ENCODE measurements at regions not wholly inside any gene's neighbourhood (a gene's known extent, or its start where the extent isn't known, plus 50 kb on each side); places are given as distances from the start of the nearest gene placed in this dataset.

DNA sequence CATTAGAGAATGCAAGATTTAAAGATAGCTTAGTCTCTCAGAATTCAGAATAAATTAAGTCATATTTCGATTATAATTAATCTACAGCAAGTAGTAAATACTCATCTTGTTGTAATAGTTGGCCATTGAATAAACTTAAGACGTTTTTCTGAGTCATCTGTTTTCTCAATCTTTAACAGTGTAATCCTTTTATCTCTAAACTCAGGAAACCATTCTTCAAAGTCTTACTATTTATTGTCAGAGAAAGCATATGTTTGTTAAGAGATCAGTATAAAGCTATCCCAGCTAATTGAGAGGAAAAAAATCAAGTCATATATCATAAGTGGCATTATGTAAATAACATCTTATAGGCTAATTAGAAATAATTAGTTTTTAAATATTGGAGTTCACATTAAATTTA lies 201.2 kb upstream of the ADAMTS5 start:
- Histone ChIP-seq H3K79me2 (ENCODE audit: insufficient read depth, low read length) (no peaks in the 10 kb centered on the region), H3K4me2 (ENCODE audit: insufficient read depth, low read length) (no peak overlapping the region), H3K4me3 (ENCODE audit: insufficient read depth, low read length) (no peak overlapping the region), H3K4me1 (ENCODE audit: insufficient read depth, low read length) (peaks cover 10% of the 10 kb centered on the region), H2AFZ (ENCODE audit: low read length) (no peak overlapping the region), H3K9me3 (ENCODE audit: low read depth, low read length) (no peaks in the 10 kb centered on the region), H3K27ac (ENCODE audit: low read depth, low read length) (no peak overlapping the region), H3K36me3 (ENCODE audit: insufficient read depth, low read length) (no peaks in the 10 kb centered on the region), H4K20me1 (ENCODE audit: insufficient read depth, low read length) (no peaks in the 10 kb centered on the region), H3K27me3 (ENCODE audit: insufficient read depth, low read length) (no peaks in the 10 kb centered on the region)
- TF ChIP-seq, protein P1, sequence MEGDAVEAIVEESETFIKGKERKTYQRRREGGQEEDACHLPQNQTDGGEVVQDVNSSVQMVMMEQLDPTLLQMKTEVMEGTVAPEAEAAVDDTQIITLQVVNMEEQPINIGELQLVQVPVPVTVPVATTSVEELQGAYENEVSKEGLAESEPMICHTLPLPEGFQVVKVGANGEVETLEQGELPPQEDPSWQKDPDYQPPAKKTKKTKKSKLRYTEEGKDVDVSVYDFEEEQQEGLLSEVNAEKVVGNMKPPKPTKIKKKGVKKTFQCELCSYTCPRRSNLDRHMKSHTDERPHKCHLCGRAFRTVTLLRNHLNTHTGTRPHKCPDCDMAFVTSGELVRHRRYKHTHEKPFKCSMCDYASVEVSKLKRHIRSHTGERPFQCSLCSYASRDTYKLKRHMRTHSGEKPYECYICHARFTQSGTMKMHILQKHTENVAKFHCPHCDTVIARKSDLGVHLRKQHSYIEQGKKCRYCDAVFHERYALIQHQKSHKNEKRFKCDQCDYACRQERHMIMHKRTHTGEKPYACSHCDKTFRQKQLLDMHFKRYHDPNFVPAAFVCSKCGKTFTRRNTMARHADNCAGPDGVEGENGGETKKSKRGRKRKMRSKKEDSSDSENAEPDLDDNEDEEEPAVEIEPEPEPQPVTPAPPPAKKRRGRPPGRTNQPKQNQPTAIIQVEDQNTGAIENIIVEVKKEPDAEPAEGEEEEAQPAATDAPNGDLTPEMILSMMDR (IDR thresholded peaks at IDR 0.05; ENCODE audit: extremely low read depth, low read depth, low read length): no peak
- DNase-seq (ENCODE audit: insufficient read length, low spot score, missing footprints): no peak

DNA sequence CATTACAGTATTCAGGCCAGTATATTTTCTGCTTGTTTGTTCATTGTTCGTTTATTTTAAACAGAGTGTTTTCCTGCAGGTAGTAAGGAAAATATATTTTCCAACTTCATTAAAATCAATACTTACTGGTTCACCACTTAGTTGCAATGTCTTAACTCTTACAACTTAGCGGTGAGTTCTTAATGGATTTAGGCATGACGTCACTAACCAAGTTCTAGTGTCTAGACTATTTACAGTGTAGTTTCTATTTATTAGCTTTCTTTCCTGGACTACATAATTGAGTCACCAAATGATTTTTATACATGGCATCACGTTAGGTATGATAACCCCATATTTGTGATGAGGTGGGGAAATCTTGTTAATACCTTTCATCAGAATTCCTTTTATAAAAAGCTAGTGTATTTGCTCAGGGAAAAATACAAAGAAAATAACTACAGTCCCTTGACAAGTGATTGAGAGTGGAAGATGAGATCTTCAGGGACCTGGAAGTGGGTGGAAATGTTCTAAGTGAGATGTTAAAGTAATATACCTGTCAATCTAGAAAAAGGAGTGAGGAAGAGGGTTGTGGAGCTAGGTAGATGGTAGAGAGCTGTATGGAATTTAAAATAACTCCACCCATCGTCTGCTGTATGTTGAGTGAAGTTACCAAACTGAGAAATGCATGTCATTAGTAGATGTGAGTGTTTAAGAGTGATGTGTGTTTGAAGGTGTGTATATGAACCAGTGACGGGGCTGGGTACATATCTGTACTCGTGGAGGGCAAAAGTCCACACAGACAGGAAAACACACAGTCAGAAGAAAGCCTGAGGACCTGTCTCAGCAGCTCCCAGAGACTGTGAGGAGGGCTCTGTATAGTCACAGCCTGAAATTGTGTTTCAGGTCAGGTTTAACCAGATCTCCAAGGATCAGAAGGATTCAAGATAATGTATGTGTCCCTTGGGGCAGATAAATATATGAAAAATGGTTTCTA lies 197.6 kb upstream of the ADAMTS5 start:
- H3K9me3 ChIP-seq (ENCODE audit: low read depth, low read length): no peaks in the 10 kb centered on the region
- H3K79me2 ChIP-seq (ENCODE audit: insufficient read depth, low read length): no peaks in the 10 kb centered on the region
- TF ChIP-seq, protein P1 (IDR thresholded peaks at IDR 0.05; ENCODE audit: extremely low read depth, low read depth, low read length): no peak
- no peak overlapping the region for H3K4me3 ChIP-seq (ENCODE audit: insufficient read depth, low read length)
- H4K20me1 ChIP-seq (ENCODE audit: insufficient read depth, low read length): no peaks in the 10 kb centered on the region
- H2AFZ ChIP-seq (ENCODE audit: low read length): peak overlapping the region; percentile 19
- no peaks in the 10 kb centered on the region for H3K36me3 ChIP-seq (ENCODE audit: insufficient read depth, low read length)
- H3K4me1 ChIP-seq (ENCODE audit: insufficient read depth, low read length): no peaks in the 10 kb centered on the region
- H3K4me2 ChIP-seq (ENCODE audit: insufficient read depth, low read length): no peak overlapping the region
- H3K27me3 ChIP-seq (ENCODE audit: insufficient read depth, low read length): no peaks in the 10 kb centered on the region
- DNase-seq (ENCODE audit: insufficient read length, low spot score, missing footprints): no peak
- no peak overlapping the region for H3K27ac ChIP-seq (ENCODE audit: low read depth, low read length)

DNA sequence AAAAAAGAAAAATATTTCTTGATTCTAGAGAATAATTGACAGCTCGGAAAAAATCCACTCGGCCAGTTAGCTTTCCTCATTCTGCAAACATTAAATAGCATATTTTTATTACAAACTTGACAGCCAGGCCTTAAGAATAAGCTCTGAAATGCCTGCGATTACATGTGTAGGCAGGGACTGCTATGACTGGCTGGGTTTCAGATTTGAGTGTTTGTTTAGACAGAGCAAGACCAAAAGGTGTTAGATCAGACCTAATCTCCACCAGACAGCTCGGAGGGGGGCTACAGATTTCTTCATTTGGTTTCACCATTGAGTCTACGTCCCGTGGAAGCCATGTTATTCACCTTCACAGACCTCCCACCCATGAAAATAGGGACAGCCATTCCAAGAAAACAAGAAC lies 192.1 kb upstream of the ADAMTS5 start:
- Histone ChIP-seq H3K4me3 (ENCODE audit: insufficient read depth, low read length) (no peak overlapping the region), H3K27ac (ENCODE audit: low read depth, low read length) (no peak overlapping the region), H3K36me3 (ENCODE audit: insufficient read depth, low read length) (no peaks in the 10 kb centered on the region), H3K4me2 (ENCODE audit: insufficient read depth, low read length) (no peak overlapping the region), H3K4me1 (ENCODE audit: insufficient read depth, low read length) (no peaks in the 10 kb centered on the region), H3K79me2 (ENCODE audit: insufficient read depth, low read length) (no peaks in the 10 kb centered on the region), H4K20me1 (ENCODE audit: insufficient read depth, low read length) (no peaks in the 10 kb centered on the region), H3K27me3 (ENCODE audit: insufficient read depth, low read length) (no peaks in the 10 kb centered on the region), H3K9me3 (ENCODE audit: low read depth, low read length) (no peaks in the 10 kb centered on the region), H2AFZ (ENCODE audit: low read length) (peak overlapping the region; percentile 4)
- no peak for DNase-seq (ENCODE audit: insufficient read length, low spot score, missing footprints)
- TF ChIP-seq, protein P1 (IDR thresholded peaks at IDR 0.05; ENCODE audit: extremely low read depth, low read depth, low read length): no peak

DNA sequence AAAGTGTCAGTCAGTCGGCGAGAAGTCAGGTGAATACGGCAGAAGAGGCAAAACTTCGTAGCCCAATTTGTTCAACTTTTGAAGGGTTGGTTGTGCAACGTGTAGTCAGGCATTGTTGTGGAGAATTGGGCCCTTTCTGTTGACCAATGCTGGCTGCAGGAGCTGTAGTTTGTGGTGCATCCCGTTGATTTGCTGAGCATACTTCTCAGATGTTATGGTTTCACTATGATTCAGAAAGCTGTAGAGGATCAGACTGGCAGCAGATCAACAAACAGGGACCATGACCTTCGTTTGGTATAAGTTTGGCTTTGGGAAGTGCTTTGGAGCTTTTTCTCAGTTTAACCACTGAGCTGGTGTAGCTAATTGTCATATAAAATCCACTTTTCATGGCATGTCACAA lies 190.2 kb upstream of the ADAMTS5 start:
- no peak overlapping the region for H3K4me3 ChIP-seq (ENCODE audit: insufficient read depth, low read length)
- H3K27me3 ChIP-seq (ENCODE audit: insufficient read depth, low read length): no peaks in the 10 kb centered on the region
- H2AFZ ChIP-seq (ENCODE audit: low read length): peak overlapping the region; percentile 41
- H4K20me1 ChIP-seq (ENCODE audit: insufficient read depth, low read length): no peaks in the 10 kb centered on the region
- H3K79me2 ChIP-seq (ENCODE audit: insufficient read depth, low read length): no peaks in the 10 kb centered on the region
- TF ChIP-seq, protein P1 (IDR thresholded peaks at IDR 0.05; ENCODE audit: extremely low read depth, low read depth, low read length): no peak
- no peaks in the 10 kb centered on the region for H3K36me3 ChIP-seq (ENCODE audit: insufficient read depth, low read length)
- no peak overlapping the region for H3K4me2 ChIP-seq (ENCODE audit: insufficient read depth, low read length)
- no peaks in the 10 kb centered on the region for H3K9me3 ChIP-seq (ENCODE audit: low read depth, low read length)
- no peak overlapping the region for H3K27ac ChIP-seq (ENCODE audit: low read depth, low read length)
- no peak for DNase-seq (ENCODE audit: insufficient read length, low spot score, missing footprints)
- H3K4me1 ChIP-seq (ENCODE audit: insufficient read depth, low read length): no peaks in the 10 kb centered on the region

Data from osteoblast (primary cell).